ENCODE measurements at regions not wholly inside any gene's neighbourhood (a gene's known extent, or its start where the extent isn't known, plus 50 kb on each side); places are given as distances from the start of the nearest gene placed in this dataset.
"Not testable (repeated sequence)": the region's sequence is repeated elsewhere in the genome, so short reads cannot be mapped to it uniquely, and the experiment has no call there.

DNA sequence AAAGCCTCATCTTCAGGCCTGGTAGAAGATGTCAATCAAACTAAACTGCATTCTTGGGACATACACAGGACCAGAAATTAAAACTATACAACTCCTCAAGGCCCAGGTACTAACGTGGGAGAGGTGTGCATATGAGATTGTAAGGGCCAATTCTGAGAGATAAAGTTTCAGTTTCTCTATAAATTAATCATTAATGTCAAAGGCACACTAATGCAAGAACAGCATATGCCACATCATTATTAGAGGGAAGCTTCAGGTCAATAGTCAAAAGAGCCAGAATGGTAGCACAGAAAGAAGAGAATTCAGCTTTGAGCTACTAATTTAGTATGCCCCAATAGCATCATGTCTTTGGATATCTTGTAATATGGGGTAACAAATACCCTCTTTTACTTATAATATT lies 744.9 kb upstream of the MGAT4C start:
- no peak overlapping the region for H3K9ac ChIP-seq (ENCODE audit: low read length)
- H3K9me3 ChIP-seq (ENCODE audit: control insufficient read depth, insufficient read depth, low read depth, low read length): peaks cover 49% of the 10 kb centered on the region
- no peaks in the 10 kb centered on the region for H3K4me1 ChIP-seq (ENCODE audit: control insufficient read depth, insufficient read depth, low read length)
- no peak overlapping the region for H3K4me3 ChIP-seq (ENCODE audit: low read depth, low read length)
- no peaks in the 10 kb centered on the region for H3K27me3 ChIP-seq (ENCODE audit: control insufficient read depth, insufficient read depth, low read length)
- H3K27ac ChIP-seq (ENCODE audit: low read depth, low read length): no peak overlapping the region
- H3K36me3 ChIP-seq (ENCODE audit: control insufficient read depth, insufficient read depth, low read length): peaks cover 13% of the 10 kb centered on the region

DNA sequence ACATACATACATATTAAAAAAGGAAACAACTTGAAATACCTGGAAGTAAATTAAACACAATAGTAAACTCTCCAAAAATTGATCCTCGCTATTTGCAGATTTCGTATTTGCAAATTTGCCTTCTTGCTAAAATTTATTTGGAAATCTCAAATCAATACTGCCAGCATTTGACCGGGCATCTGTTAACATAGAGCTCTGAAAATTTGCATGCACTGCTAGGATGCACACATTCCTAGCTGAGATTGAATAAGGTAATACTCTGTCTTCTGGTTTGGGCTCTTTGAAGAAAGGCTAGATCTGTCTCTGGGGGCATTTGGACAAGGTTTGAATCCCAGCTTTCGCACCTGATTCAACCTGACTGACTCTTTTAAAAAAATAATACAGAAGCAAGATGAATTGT lies 729.1 kb upstream of the MGAT4C start:
- Histone ChIP-seq H3K9ac (ENCODE audit: low read length) (no peak overlapping the region), H3K4me1 (ENCODE audit: control insufficient read depth, insufficient read depth, low read length) (no peaks in the 10 kb centered on the region), H3K36me3 (ENCODE audit: control insufficient read depth, insufficient read depth, low read length) (no peaks in the 10 kb centered on the region), H3K27ac (ENCODE audit: low read depth, low read length) (no peak overlapping the region), H3K9me3 (ENCODE audit: control insufficient read depth, insufficient read depth, low read depth, low read length) (no peaks in the 10 kb centered on the region), H3K27me3 (ENCODE audit: control insufficient read depth, insufficient read depth, low read length) (no peaks in the 10 kb centered on the region), H3K4me3 (ENCODE audit: low read depth, low read length) (no peak overlapping the region)

DNA sequence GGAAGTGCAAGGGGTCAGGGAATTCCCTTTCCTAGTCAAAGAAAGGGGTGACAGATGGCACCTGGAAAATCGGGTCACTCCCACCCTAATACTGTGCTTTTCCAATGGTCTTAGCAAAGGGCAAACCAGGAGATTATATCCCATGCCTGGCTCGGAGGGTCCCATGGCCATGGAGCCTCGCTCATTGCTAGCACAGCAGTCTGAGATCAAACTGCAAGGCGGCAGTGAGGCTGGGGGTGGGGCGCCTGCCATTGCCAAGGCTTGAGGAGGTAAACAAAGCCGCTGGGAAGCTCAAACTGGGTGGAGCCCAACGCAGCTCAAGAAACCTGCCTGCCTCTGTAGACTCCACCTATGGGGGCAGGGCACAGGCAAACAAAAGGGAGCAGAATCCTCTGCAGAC lies 714.4 kb upstream of the MGAT4C start:
- Histone ChIP-seq H3K9me3 (ENCODE audit: control insufficient read depth, insufficient read depth, low read depth, low read length) (peaks cover 18% of the 10 kb centered on the region), H3K36me3 (ENCODE audit: control insufficient read depth, insufficient read depth, low read length) (peaks cover 24% of the 10 kb centered on the region)
- H3K9ac ChIP-seq (ENCODE audit: low read length); H3K4me3 ChIP-seq (ENCODE audit: low read depth, low read length); H3K27ac ChIP-seq (ENCODE audit: low read depth, low read length); H3K27me3 ChIP-seq (ENCODE audit: control insufficient read depth, insufficient read depth, low read length); H3K4me1 ChIP-seq (ENCODE audit: control insufficient read depth, insufficient read depth, low read length): not testable (repeated sequence)

DNA sequence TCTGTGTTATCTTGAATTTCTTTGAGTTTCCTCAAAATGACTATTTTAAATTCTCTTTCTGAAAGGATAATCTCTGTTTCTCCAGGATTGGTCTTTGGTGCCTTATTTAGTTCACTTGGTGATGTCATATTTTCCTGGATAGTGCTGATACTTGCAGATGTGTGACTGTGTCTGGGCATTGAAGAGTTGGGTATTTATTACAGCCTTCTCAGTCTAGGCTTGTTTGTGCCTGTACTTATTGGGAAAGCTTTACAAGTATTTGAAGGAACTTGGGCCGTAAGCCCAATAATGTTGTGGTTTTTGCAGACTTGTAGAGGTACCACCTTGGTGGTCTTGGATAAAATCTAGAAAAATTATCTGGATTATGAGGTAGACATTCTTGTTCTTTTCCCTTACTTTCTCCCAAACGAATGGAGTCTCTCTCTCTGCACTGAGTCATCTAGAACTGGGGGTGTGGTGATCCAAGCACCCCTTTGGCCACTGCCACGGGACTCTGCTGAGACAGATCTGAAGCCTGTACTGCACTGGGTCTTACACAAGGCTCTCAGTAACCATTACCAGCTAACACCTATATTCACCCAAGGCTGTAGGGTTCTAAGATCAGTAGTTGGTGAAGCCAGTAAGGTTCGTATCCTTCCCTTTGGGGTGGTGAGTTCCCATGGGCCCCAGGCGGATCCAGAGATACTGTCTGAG lies 703.7 kb upstream of the MGAT4C start:
- Histone ChIP-seq H3K27me3 (ENCODE audit: control insufficient read depth, insufficient read depth, low read length) (no peaks in the 10 kb centered on the region), H3K9ac (ENCODE audit: low read length) (no peak overlapping the region), H3K27ac (ENCODE audit: low read depth, low read length) (no peak overlapping the region), H3K36me3 (ENCODE audit: control insufficient read depth, insufficient read depth, low read length) (peaks cover 51% of the 10 kb centered on the region), H3K4me1 (ENCODE audit: control insufficient read depth, insufficient read depth, low read length) (no peaks in the 10 kb centered on the region), H3K9me3 (ENCODE audit: control insufficient read depth, insufficient read depth, low read depth, low read length) (peaks cover 2% of the 10 kb centered on the region; the same call in 1 of the 2 replicates), H3K4me3 (ENCODE audit: low read depth, low read length) (no peak overlapping the region)

DNA sequence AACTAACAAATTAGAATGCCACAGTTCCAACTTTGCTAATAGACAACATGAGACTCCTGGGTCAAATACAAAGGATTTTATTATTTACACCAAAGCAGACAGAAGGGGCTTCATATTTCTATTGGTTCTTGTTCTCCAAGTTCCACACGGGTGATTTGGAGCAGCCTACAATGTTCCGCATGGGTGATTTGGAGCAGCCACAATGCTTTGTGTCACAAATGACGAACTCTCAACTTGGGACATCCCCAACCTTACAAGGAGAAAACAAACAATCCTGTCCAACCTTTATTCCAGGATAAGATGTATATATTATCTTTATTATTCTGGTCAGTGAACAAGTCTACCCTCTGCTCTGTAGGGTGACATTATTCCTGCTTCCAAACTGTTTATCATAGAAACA lies 694.3 kb upstream of the MGAT4C start:
- H3K27ac ChIP-seq (ENCODE audit: low read depth, low read length): no peak overlapping the region
- H3K9ac ChIP-seq (ENCODE audit: low read length): no peak overlapping the region
- H3K4me1 ChIP-seq (ENCODE audit: control insufficient read depth, insufficient read depth, low read length): peaks cover 11% of the 10 kb centered on the region
- peaks cover 18% of the 10 kb centered on the region for H3K36me3 ChIP-seq (ENCODE audit: control insufficient read depth, insufficient read depth, low read length)
- no peak overlapping the region for H3K4me3 ChIP-seq (ENCODE audit: low read depth, low read length)
- H3K9me3 ChIP-seq (ENCODE audit: control insufficient read depth, insufficient read depth, low read depth, low read length): no peaks in the 10 kb centered on the region
- no peaks in the 10 kb centered on the region for H3K27me3 ChIP-seq (ENCODE audit: control insufficient read depth, insufficient read depth, low read length)

DNA sequence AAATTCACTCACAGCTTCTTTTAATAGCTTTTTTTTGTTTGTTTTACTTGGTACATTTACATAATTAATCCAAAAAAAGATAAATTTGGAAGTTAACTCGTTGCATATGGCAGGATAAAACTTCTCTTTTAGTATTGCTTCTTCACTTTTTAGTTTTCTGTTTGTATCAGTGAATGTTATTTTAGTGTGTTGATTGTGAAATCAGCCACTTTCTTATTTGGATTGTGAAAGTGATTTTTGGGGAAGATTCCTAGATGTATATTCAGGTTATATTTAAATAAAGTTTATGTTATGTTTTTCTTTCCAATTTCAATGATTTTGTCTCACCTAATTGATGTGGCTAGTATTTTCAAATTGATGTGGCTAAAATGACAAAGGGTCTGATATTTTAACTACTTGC lies 693.9 kb upstream of the MGAT4C start:
- no peak overlapping the region for H3K9ac ChIP-seq (ENCODE audit: low read length)
- H3K9me3 ChIP-seq (ENCODE audit: control insufficient read depth, insufficient read depth, low read depth, low read length): no peaks in the 10 kb centered on the region
- H3K4me3 ChIP-seq (ENCODE audit: low read depth, low read length): no peak overlapping the region
- peaks cover 11% of the 10 kb centered on the region for H3K4me1 ChIP-seq (ENCODE audit: control insufficient read depth, insufficient read depth, low read length)
- H3K27ac ChIP-seq (ENCODE audit: low read depth, low read length): no peak overlapping the region
- H3K27me3 ChIP-seq (ENCODE audit: control insufficient read depth, insufficient read depth, low read length): no peaks in the 10 kb centered on the region
- peaks cover 18% of the 10 kb centered on the region for H3K36me3 ChIP-seq (ENCODE audit: control insufficient read depth, insufficient read depth, low read length)

DNA sequence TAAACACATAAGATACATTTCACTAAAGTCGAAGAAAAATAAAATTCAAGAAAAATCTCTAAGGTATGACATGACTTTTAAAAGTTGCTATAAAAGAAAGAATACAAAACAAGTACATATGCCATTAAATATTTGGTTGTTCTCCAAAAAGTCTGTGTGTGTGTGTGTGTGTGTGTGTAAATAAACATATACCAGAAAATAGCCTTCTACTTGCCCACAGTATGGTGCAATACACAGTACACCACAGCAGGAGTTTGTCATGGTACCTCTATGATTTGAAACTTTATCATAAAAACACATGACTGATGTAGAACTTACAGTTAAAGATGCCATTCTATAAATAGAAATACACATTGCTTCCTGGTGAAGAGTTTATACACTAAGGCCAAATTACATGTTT lies 692.7 kb upstream of the MGAT4C start:
- Histone ChIP-seq H3K9me3 (ENCODE audit: control insufficient read depth, insufficient read depth, low read depth, low read length) (no peaks in the 10 kb centered on the region), H3K4me3 (ENCODE audit: low read depth, low read length) (no peak overlapping the region), H3K27ac (ENCODE audit: low read depth, low read length) (no peak overlapping the region), H3K4me1 (ENCODE audit: control insufficient read depth, insufficient read depth, low read length) (peaks cover 17% of the 10 kb centered on the region), H3K27me3 (ENCODE audit: control insufficient read depth, insufficient read depth, low read length) (no peaks in the 10 kb centered on the region), H3K9ac (ENCODE audit: low read length) (no peak overlapping the region), H3K36me3 (ENCODE audit: control insufficient read depth, insufficient read depth, low read length) (peaks cover 15% of the 10 kb centered on the region)

DNA sequence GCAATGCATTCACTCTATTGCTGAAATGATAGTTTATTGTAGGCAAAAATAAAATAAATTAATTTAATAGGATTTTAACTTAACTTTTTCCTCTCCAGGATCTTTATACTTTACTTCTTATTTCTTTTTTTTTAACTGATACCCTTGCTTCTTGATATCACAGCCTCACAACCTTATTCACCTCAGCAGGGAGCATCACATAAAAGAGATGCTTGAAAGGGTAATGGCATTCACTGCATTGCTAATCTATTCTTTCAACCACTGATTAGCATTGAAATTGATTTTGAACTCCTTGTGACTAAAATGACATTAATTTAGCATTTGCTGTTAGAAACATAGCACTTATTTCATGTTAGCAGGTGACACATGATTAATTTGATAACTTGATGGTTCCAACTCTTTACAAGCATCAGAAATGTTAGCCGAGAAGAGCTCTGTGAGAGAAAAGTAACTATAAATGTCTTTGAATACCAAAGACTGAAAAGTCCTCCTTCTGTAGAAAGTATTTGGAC lies 689.5 kb upstream of the MGAT4C start:
- no peaks in the 10 kb centered on the region for H3K9me3 ChIP-seq (ENCODE audit: control insufficient read depth, insufficient read depth, low read depth, low read length)
- H3K27me3 ChIP-seq (ENCODE audit: control insufficient read depth, insufficient read depth, low read length): no peaks in the 10 kb centered on the region
- H3K4me1 ChIP-seq (ENCODE audit: control insufficient read depth, insufficient read depth, low read length): peaks cover 20% of the 10 kb centered on the region
- H3K36me3 ChIP-seq (ENCODE audit: control insufficient read depth, insufficient read depth, low read length): peaks cover 4% of the 10 kb centered on the region
- peak overlapping the region; percentile 17 for H3K9ac ChIP-seq (ENCODE audit: low read length)
- H3K4me3 ChIP-seq (ENCODE audit: low read depth, low read length): peak overlapping the region; percentile 43
- peak overlapping the region; percentile 75 for H3K27ac ChIP-seq (ENCODE audit: low read depth, low read length)

DNA sequence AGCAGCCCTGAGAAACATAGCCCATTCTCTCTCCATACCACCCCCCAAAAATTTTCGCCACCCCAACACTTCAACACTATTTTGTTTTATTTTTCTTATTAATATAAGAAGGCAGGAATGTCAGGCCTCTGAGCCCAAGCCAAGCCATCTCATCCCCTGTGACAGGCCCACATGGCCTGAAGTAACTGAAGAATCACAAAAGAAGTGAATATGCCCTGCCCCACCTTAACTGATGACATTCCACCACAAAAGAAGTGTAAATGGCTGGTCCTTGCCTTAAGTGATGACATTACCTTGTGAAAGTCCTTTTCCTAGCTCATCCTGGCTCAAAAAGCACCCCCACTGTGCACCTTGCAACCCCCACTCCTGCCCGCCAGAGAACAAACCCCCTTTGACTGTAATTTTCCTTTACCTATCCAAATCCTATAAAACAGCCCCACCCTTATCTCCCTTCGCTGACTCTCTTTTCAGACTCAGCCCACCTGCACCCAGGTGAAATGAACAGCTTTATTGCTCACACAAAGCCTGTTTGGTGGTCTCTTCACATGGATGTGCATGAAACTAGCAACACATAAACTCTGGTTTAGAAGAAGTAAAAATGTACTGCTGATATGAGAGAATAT lies 688.1 kb upstream of the MGAT4C start:
- not testable (repeated sequence) for H3K9me3 ChIP-seq (ENCODE audit: control insufficient read depth, insufficient read depth, low read depth, low read length); H3K36me3 ChIP-seq (ENCODE audit: control insufficient read depth, insufficient read depth, low read length); H3K27me3 ChIP-seq (ENCODE audit: control insufficient read depth, insufficient read depth, low read length)
- Histone ChIP-seq H3K9ac (ENCODE audit: low read length) (peak overlapping the region; percentile 83), H3K4me3 (ENCODE audit: low read depth, low read length) (peak overlapping the region; percentile 44; the same call in 1 of the 2 replicates), H3K27ac (ENCODE audit: low read depth, low read length) (peak overlapping the region; percentile 84; the same call in 1 of the 2 replicates), H3K4me1 (ENCODE audit: control insufficient read depth, insufficient read depth, low read length) (peaks cover 20% of the 10 kb centered on the region)

DNA sequence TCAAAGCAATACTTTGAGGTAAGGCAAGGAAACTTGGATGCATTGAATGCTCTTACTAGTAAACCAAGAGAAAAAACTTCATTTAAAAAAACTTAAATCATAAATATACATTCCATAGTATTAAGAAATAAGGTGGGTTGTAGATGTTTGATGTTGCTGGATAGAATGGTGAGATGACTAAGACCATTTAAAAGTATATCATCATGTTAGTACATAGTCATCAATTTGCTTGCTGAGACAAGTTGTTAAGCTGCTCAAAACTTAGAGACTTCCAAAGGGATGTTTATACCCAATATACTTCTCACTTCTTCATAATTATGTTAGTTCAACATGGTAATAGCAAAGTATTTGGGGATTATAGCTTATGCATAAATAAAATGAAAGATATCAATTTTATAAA lies 675.5 kb upstream of the MGAT4C start:
- Histone ChIP-seq H3K9me3 (ENCODE audit: control insufficient read depth, insufficient read depth, low read depth, low read length) (peaks cover 5% of the 10 kb centered on the region; the same call in 1 of the 2 replicates), H3K36me3 (ENCODE audit: control insufficient read depth, insufficient read depth, low read length) (peaks cover 9% of the 10 kb centered on the region; the same call in 1 of the 2 replicates), H3K27me3 (ENCODE audit: control insufficient read depth, insufficient read depth, low read length) (no peaks in the 10 kb centered on the region), H3K9ac (ENCODE audit: low read length) (no peak overlapping the region), H3K4me1 (ENCODE audit: control insufficient read depth, insufficient read depth, low read length) (peaks cover 4% of the 10 kb centered on the region; the same call in 1 of the 2 replicates), H3K4me3 (ENCODE audit: low read depth, low read length) (no peak overlapping the region), H3K27ac (ENCODE audit: low read depth, low read length) (no peak overlapping the region)

DNA sequence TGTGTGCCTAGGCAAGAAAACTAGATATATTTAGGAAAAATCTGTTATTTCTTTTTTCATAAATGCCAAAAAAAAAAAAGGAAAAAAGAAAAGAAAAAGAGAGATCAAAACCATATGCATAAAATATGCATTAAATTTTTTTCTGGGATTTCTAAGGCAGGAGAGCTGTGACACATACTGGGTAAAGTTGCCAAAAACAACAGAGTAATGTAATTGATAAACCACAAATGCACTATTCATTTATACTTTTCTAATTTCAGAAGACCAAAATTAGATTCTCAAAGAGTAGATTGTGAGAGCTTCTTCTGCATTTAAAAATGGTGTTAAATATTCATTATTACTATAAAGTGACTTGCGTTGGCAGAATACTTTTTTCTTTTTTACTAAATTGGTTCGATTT lies 673.8 kb upstream of the MGAT4C start:
- Histone ChIP-seq H3K4me1 (ENCODE audit: control insufficient read depth, insufficient read depth, low read length) (peaks cover under 1% of the 10 kb centered on the region; the same call in 1 of the 2 replicates), H3K36me3 (ENCODE audit: control insufficient read depth, insufficient read depth, low read length) (peaks cover 4% of the 10 kb centered on the region; the same call in 1 of the 2 replicates), H3K27ac (ENCODE audit: low read depth, low read length) (no peak overlapping the region), H3K27me3 (ENCODE audit: control insufficient read depth, insufficient read depth, low read length) (no peaks in the 10 kb centered on the region), H3K9me3 (ENCODE audit: control insufficient read depth, insufficient read depth, low read depth, low read length) (no peaks in the 10 kb centered on the region; the same call in 1 of the 2 replicates), H3K4me3 (ENCODE audit: low read depth, low read length) (no peak overlapping the region), H3K9ac (ENCODE audit: low read length) (no peak overlapping the region)

Measured in HUES6 (cell line).